HepG2 (cell line): ENCODE measurements at regions not wholly inside any gene's neighbourhood (a gene's known extent, or its start where the extent isn't known, plus 50 kb on each side); places are given as distances from the start of the nearest gene placed in this dataset.

ENCODE experiments used
- ATAC-seq: fragments of 200-7000 bp; cut with Tn5 transposase; 3 replicates; pipeline ENCODE4 v1.9.1; 2020; ENCODE audit warnings: mild to moderate bottlenecking, moderate library complexity
- BruUV-seq: library from RNA; stranded (reverse); fragments of 400-500 nt; replicated peaks from 2 replicates; lab custom pipeline; 2021; lab: Mats Ljungman, UMichigan
- CTCF ChIA-PET: fragments of 300-600 bp; formaldehyde crosslinking; extraction: SDS; loops from one replicate; lab custom pipeline; 2021; ENCODE audit warnings: low total read pairs, inconsistent platforms, low intra/inter-chr PET ratio; lab: Yijun Ruan, JAX
- POLR2A ChIA-PET: fragments of 350-600 bp; sonication (Branson Sonifier 250); formaldehyde crosslinking; loops from one replicate; lab custom pipeline; 2020; ENCODE audit warnings: antibody characterized with exemption, inconsistent platforms; lab: Yijun Ruan, JAX
- DNase-seq: peaks from one replicate; pipeline ENCODE4 v3.0.0-alpha.2; 2015; ENCODE audit warnings: low spot score
- FAIRE-seq: peaks from 3 replicates; lab custom pipeline; 2011; peaks lifted over from hg19 to GRCh38; lab: Jason Lieb, UNC
- H2AFZ ChIP-seq: one replicate; pipeline ENCODE4 v1.6.1; 2011; ENCODE audit warnings: low read length, inconsistent platforms
- H3K27ac ChIP-seq: fragments of 300-600 bp; 3 replicates; pipeline ENCODE4 v1.8.0; 2011; ENCODE audit warnings: mixed run types, mild to moderate bottlenecking, mixed read lengths, low read length, inconsistent platforms; ENCODE audit not compliant: insufficient read depth; ENCODE audit errors: extremely low read length
- H3K27me3 ChIP-seq, 2 experiments: fragments of 200-600 bp in 1 of 2; 2 replicates in 1 of 2; 3 replicates in 1 of 2; pipeline versions ENCODE4 v1.6.0 to v1.8.0; 2011; ENCODE audit warnings: low read length in 2 of 2, mild to moderate bottlenecking in 2 of 2, moderate library complexity in 2 of 2, inconsistent platforms in 1 of 2; ENCODE audit not compliant: insufficient read depth in 2 of 2, control insufficient read depth in 1 of 2
- H3K36me3 ChIP-seq, 2 experiments: fragments of 200-600 bp in 1 of 2; replicated peaks in 1 of 2; 2 replicates in 1 of 2; 3 replicates in 1 of 2; pipeline versions ENCODE4 v1.5.1 to v1.8.0; 2011; ENCODE audit warnings: low read length in 2 of 2, inconsistent platforms in 1 of 2; ENCODE audit not compliant: insufficient read depth in 2 of 2, control insufficient read depth in 1 of 2
- H3K4me1 ChIP-seq: 2 replicates; pipeline ENCODE4 v1.5.1; 2012; ENCODE audit warnings: low read length, inconsistent platforms; ENCODE audit not compliant: insufficient read depth
- H3K4me2 ChIP-seq: 2 replicates; pipeline ENCODE4 v1.6.0; 2011; ENCODE audit warnings: low read depth, low read length, inconsistent platforms
- H3K4me3 ChIP-seq, 3 experiments: fragments of 200-600 bp in 1 of 3; sonication (generic), shearing (Covaris generic) in 1 of 3; replicated peaks in 1 of 3; 2 replicates each; pipeline ENCODE4 v1.5.1; 2011 to 2016; ENCODE audit warnings: low read length in 3 of 3, inconsistent platforms in 2 of 3, low read depth in 2 of 3, mild to moderate bottlenecking in 2 of 3, control low read depth in 1 of 3, mixed read lengths in 1 of 3; ENCODE audit not compliant: insufficient read depth in 1 of 3
- H3K79me2 ChIP-seq: one replicate; pipeline ENCODE4 v1.6.1; 2011; ENCODE audit warnings: low read length, inconsistent platforms; ENCODE audit not compliant: insufficient read depth
- H3K9ac ChIP-seq: 2 replicates; pipeline ENCODE4 v1.6.0; 2011; ENCODE audit warnings: mild to moderate bottlenecking, low read depth, low read length, inconsistent platforms; ENCODE audit not compliant: insufficient read depth
- H3K9me3 ChIP-seq: 2 replicates; pipeline ENCODE4 v1.5.1; 2012; ENCODE audit warnings: mild to moderate bottlenecking, low read length
- H4K20me1 ChIP-seq: 2 replicates; pipeline ENCODE4 v1.6.0; 2011; ENCODE audit warnings: inconsistent platforms, mild to moderate bottlenecking, low read length, moderate library complexity; ENCODE audit not compliant: insufficient read depth
- HMGXB3 ChIP-seq: sonication (generic); formaldehyde crosslinking; IDR thresholded peaks from 2 replicates; pipeline ENCODE4 v1.4.0; 2020; ENCODE audit warnings: missing genetic modification reagents, borderline replicate concordance
- KDM6A ChIP-seq: IDR thresholded peaks from 2 replicates; pipeline ENCODE4 v1.6.1; 2016; ENCODE audit warnings: low read depth
- MBD4 ChIP-seq: IDR thresholded peaks from 2 replicates; pipeline ENCODE4 v1.6.1; 2012; ENCODE audit warnings: low read length, inconsistent platforms, borderline replicate concordance
- PBX2 ChIP-seq: IDR thresholded peaks from 2 replicates; pipeline ENCODE4 v1.6.1; 2016; ENCODE audit warnings: control low read depth
- PITX1 ChIP-seq: sonication (generic); formaldehyde crosslinking; IDR thresholded peaks from 2 replicates; pipeline ENCODE4 v1.5.1; 2020; ENCODE audit warnings: mild to moderate bottlenecking, missing genetic modification reagents
- POLR2G ChIP-seq: fragments of 200-400 bp; formaldehyde crosslinking; IDR thresholded peaks from 2 replicates; pipeline ENCODE4 v1.6.1; 2018; ENCODE audit warnings: mild to moderate bottlenecking, low read depth, low read length, moderate library complexity
- SSRP1 ChIP-seq: IDR thresholded peaks from 2 replicates; pipeline ENCODE4 v1.6.1; 2016; ENCODE audit warnings: control low read depth
- YEATS2 ChIP-seq: sonication (generic); formaldehyde crosslinking; IDR thresholded peaks from 2 replicates; pipeline ENCODE4 v1.4.0; 2020; ENCODE audit warnings: missing genetic modification reagents, borderline replicate concordance
- ZNF264 ChIP-seq: sonication (generic); formaldehyde crosslinking; IDR thresholded peaks from 2 replicates; pipeline ENCODE4 v1.4.0; 2020; ENCODE audit warnings: missing genetic modification reagents
- ZNF44 ChIP-seq: sonication (generic); formaldehyde crosslinking; IDR thresholded peaks from 2 replicates; pipeline ENCODE4 v1.5.1; 2020; ENCODE audit warnings: mild to moderate bottlenecking, missing genetic modification reagents
- ZNF614 ChIP-seq: IDR thresholded peaks from 2 replicates; pipeline ENCODE4 v1.6.1; 2018; ENCODE audit warnings: missing biosample characterization, missing genetic modification reagents, inconsistent platforms, borderline replicate concordance
- ZNF720 ChIP-seq: sonication (generic); formaldehyde crosslinking; IDR thresholded peaks from 2 replicates; pipeline ENCODE4 v1.4.0; 2020; ENCODE audit warnings: missing genetic modification reagents
- WGBS: methylation state at CpG from one replicate; pipeline ENCODE4 v1.1.6; 2017; ENCODE audit warnings: low lambda C conversion rate; 5-methylcytosine and 5-hydroxymethylcytosine counted together
- in situ Hi-C: cut with HindIII; loops from 2 replicates; pipeline ENCODE4 v1.10.0; 2017; ENCODE audit warnings: low pct_unique_long_range_greater_than_20kb; ENCODE audit not compliant: extremely low pct_ligation_motif_present
- intact Hi-C: fragments of 100-400 bp; cut with micrococcal nuclease; formaldehyde crosslinking; loops from one replicate; pipeline ENCODE4 v1.10.0; 2022; ENCODE audit not compliant: unreplicated experiment
- TF ChIP-seq, protein P1 (sequence below): IDR thresholded peaks from 2 replicates; pipeline ENCODE4 v1.6.1; 2016
- TF ChIP-seq, protein P2 (sequence below): sonication (generic); formaldehyde crosslinking; IDR thresholded peaks from 2 replicates; pipeline ENCODE4 v1.4.0; 2020; ENCODE audit warnings: missing genetic modification reagents
- TF ChIP-seq, protein P3 (sequence below): IDR thresholded peaks from 2 replicates; pipeline ENCODE4 v1.6.1; 2012; ENCODE audit warnings: low read length, improper control_type of control experiment

GRCh38 chr1:201747261-201747660, 81.7 kb upstream of the IPO9 start:
- H3K9ac ChIP-seq = no peak overlapping the region
- no peak for ATAC-seq
- in situ Hi-C loops (no loop called here), intact Hi-C loops (no loop called here)
- H2AFZ ChIP-seq = no peak overlapping the region
- H3K9me3 ChIP-seq = no peaks in the 10 kb centered on the region
- CTCF ChIA-PET = no interaction called here
- no peak for FAIRE-seq
- no peaks in the 10 kb centered on the region for H4K20me1 ChIP-seq
- H3K27ac ChIP-seq = no peak overlapping the region
- no peak for DNase-seq
- no peaks in the 10 kb centered on the region for H3K79me2 ChIP-seq
- WGBS = 15% methylated on average over 5 of the region's 5 CpGs
- H3K36me3 ChIP-seq = no peaks in the 10 kb centered on the region
- no TSS peak for BruUV-seq
- peaks cover 0 to 2% of the 10 kb centered on the region in 2 experiments; a peak in 1 of 5 replicates for H3K27me3 ChIP-seq
- H3K4me2 ChIP-seq = no peak overlapping the region
- no peak overlapping the region for H3K4me3 ChIP-seq
- POLR2A ChIA-PET = no interaction called here
- peaks cover 10% of the 10 kb centered on the region for H3K4me1 ChIP-seq
- TF ChIP-seq, protein P1, sequence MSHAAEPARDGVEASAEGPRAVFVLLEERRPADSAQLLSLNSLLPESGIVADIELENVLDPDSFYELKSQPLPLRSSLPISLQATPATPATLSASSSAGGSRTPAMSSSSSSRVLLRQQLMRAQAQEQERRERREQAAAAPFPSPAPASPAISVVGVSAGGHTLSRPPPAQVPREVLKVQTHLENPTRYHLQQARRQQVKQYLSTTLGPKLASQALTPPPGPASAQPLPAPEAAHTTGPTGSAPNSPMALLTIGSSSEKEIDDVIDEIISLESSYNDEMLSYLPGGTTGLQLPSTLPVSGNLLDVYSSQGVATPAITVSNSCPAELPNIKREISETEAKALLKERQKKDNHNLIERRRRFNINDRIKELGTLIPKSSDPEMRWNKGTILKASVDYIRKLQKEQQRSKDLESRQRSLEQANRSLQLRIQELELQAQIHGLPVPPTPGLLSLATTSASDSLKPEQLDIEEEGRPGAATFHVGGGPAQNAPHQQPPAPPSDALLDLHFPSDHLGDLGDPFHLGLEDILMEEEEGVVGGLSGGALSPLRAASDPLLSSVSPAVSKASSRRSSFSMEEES (CRISPR knock-in tag) = no peak
- TF ChIP-seq PITX1 (no peak), POLR2G (no peak), SSRP1 (CRISPR knock-in tag) (no peak), ZNF720 (CRISPR knock-in tag) (no peak), MBD4 (no peak), KDM6A (CRISPR knock-in tag) (no peak), PBX2 (CRISPR knock-in tag) (no peak), HMGXB3 (CRISPR knock-in tag) (no peak), ZNF44 (CRISPR knock-in tag) (no peak), ZNF614 (no peak), ZNF264 (CRISPR knock-in tag) (no peak), YEATS2 (no peak)
- TF ChIP-seq, protein P2, sequence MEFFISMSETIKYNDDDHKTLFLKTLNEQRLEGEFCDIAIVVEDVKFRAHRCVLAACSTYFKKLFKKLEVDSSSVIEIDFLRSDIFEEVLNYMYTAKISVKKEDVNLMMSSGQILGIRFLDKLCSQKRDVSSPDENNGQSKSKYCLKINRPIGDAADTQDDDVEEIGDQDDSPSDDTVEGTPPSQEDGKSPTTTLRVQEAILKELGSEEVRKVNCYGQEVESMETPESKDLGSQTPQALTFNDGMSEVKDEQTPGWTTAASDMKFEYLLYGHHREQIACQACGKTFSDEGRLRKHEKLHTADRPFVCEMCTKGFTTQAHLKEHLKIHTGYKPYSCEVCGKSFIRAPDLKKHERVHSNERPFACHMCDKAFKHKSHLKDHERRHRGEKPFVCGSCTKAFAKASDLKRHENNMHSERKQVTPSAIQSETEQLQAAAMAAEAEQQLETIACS (CRISPR knock-in tag) = no peak
- TF ChIP-seq, protein P3, sequence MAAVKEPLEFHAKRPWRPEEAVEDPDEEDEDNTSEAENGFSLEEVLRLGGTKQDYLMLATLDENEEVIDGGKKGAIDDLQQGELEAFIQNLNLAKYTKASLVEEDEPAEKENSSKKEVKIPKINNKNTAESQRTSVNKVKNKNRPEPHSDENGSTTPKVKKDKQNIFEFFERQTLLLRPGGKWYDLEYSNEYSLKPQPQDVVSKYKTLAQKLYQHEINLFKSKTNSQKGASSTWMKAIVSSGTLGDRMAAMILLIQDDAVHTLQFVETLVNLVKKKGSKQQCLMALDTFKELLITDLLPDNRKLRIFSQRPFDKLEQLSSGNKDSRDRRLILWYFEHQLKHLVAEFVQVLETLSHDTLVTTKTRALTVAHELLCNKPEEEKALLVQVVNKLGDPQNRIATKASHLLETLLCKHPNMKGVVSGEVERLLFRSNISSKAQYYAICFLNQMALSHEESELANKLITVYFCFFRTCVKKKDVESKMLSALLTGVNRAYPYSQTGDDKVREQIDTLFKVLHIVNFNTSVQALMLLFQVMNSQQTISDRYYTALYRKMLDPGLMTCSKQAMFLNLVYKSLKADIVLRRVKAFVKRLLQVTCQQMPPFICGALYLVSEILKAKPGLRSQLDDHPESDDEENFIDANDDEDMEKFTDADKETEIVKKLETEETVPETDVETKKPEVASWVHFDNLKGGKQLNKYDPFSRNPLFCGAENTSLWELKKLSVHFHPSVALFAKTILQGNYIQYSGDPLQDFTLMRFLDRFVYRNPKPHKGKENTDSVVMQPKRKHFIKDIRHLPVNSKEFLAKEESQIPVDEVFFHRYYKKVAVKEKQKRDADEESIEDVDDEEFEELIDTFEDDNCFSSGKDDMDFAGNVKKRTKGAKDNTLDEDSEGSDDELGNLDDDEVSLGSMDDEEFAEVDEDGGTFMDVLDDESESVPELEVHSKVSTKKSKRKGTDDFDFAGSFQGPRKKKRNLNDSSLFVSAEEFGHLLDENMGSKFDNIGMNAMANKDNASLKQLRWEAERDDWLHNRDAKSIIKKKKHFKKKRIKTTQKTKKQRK = no peak
